Lung microvascular endothelial cell (primary cell): ENCODE measurements at regions not wholly inside any gene's neighbourhood (a gene's known extent, or its start where the extent isn't known, plus 50 kb on each side); places are given as distances from the start of the nearest gene placed in this dataset.

Source experiments
- DNase-seq, 2 donors: peaks; one replicate each; pipeline versions ENCODE4 v3.0.0 to v3.0.0-alpha.2; 2010; ENCODE audit warnings: low read depth in 2 of 2

DNA sequence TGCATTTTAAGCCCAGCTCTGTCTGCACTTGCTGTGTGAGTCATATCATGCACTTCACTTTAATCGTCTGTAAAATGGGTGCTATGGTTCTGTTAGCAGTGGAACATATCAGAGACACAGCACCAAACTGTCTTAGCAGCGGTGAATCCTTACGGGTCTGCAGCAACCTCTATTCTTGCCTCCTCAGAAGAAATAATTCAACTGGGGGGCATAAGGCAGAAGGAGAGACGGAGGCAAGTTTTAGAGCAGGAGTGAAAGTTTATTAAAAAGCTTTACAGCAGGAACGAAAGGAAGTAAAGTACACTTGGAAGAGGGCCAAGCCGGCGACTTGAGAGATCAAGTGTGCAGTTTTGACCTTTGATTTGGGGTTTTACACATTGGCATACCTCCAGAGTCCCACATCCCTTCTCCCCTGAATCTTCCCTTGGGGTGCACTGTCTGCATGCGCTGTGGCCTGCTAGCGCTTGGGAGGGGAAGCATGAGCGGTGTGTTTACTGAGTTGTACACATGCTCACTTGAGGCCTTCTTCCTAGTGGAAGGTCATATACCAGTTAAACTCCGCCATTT is 109.8 kb downstream of the DDX1 start:
- no peak for DNase-seq

DNA sequence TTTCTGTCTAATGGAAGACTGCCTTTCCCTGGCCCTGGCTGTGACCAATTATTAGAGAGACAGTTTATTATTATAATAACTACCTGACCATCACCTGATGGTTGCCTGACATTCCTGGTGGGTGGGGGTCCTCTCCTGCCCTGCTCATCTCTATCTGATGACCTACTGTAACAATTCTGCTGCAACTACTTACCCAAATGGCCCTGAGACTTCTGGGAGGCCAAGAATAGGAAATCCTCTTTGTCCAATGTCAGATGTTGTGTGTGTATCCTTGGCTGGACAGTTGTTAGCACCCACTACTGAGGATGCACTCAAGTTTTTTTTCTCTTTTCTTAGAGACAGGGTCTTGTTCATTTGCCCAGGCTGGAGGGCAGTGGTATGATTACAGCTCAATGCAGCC is 110.3 kb downstream of the DDX1 start:
- no peak for DNase-seq

DNA sequence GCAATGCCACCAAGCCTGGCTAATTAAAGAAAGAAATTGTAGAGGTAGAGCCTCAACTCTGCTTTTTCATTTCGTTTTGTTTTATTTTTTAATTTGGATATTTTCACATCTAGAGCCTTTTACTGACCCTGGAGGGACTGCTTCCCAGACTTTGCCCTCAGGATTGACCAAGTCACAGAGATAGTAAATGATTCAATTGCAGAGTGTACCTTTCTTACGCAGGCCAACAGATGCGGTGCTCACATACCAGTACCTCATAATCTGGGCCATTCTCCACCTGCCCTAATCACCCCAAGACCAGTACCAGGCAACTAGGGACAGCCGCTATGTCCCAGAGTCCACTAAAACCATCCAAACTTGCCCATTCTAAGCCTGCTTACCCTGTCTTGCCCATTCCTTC is 110.8 kb downstream of the DDX1 start:
- no peak for DNase-seq

DNA sequence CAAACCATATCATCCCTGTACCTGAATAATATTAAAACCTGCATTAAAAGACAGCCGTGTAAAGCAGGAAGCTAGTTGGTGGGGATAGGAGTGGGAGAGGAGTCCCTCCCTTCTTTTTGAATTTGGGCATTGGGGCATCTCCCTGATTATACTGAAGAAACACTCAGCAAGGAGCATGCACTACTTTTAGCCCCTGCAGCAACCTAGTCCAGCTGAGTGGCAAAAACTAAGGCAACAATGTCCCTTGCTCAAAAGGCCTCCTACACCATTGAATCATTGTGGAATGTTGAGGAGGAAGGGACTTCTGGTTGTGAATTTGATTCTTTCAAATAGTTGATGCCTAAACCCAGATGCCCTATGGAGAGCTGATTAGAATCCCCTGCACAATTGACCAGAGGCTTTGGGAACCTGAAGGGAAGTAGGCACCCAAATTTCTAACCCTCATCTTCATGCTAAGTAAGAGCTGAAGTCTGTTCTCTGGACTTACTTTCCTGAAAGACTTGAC is 111.7 kb downstream of the DDX1 start:
- DNase-seq = no peak

DNA sequence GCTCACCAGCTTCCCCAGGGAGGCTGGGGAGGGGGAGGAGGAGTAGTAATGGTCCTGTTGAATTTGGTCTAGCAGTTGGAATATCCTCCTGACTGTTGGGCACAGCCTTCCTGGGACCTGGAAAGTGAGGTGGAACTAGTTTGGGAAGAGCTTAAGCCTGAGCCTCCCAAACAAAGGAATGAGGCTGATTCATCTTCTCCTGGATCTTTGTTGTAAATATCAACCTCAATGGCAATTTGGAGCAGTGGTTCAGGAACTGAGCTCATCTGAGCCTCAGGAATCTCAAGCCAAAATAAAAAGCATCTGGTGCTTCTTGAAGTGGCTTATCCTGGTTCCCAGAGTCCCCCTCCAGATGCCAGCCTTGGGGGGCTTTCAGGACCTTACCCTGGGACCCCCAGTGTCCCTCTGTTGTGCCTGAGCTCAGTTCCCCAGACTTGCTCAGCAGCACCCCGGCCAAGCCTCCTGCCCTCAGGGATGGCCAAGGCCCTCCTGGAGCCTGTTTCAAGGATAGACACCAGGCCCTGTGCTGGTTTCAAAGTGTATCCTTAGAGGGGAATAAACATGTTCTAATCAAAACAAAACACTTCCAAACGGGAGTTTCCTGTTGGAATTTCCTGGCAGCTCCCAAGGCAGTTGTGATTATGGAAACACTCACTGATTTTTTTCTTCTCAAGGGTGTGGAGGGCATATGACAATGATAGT is 112.6 kb downstream of the DDX1 start:
- DNase-seq = peak; percentile 42 to 76

DNA sequence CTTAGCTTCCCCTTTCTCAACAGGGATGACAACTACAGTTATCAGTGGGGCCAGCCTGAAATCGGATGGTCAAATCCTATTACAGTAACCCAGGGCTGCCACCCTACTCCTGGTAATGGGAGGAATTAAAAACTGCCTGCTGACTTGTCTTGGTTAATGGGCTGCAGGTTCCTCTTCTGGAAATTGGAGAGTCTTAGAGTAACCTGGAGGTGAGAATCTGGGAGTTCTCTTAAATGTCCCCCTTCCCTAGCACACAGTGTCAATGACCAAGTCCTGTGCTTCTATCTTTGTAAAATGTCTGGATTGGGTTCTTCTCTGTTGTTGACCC is 113.1 kb downstream of the DDX1 start:
- DNase-seq = no peak

DNA sequence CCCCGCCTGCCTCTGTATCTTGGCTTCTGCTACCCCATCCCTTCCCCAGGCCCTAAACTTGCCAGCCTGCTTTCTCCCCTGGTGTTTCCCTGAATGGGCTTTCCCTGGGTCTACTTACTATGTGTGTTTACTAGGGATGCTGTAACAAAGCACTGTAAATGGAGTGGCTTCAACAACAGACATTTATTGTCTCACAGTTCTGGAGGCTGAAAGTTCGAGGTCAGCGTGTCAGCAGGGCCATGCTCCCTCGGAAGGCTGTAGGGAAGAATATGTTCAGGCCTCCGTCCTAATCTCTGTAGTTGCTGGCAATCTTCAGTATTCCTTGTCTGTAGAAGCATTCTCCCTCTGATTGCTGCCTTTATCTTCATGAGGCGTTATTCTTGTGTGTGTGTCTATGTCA is 113.6 kb downstream of the DDX1 start:
- DNase-seq = no peak

DNA sequence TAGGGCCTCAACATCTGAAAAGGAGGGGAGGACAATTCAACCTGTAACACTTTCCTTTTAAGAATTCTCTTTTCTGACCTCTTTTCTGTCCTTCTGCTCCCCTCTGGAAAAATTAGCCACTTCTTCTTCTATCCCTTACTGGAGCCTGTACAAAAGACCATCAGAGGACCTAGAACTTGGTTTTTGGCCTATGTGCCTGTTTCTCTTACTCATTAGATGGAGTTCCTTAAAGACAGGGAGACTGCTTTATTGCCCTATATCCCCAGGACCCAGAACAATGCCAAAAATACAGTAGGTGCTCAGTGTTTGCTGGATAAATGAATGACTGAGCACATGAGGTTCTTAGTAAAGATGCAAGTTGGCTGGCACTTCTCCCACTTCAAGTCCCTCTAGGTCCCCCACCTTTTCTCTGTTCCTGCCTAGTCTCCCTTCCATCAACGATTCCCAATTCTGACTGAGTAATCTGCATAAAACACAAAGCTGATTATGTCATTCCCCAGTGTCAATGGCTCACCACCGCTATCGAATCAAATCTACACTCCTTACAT is 114.2 kb downstream of the DDX1 start:
- DNase-seq = no peak

DNA sequence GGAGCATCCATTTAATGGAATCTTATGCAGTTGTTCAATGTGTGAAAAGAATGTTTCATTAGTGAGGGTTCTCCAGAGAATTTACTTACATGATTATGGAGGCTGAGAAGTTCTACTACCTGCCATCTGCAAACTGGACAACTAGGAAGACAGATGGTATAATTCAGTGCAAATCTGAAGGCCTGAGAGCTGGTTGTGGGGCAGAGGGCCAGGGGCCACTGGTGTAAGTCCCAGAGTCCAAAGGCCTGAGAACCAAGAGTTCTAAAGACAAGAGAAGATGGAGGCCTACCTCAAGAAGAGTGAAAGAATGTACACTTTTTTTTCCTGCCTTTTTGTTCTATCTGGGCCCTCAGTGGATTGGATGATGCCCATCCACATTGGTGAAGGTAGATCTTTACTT is 114.8 kb downstream of the DDX1 start:
- no peak for DNase-seq

DNA sequence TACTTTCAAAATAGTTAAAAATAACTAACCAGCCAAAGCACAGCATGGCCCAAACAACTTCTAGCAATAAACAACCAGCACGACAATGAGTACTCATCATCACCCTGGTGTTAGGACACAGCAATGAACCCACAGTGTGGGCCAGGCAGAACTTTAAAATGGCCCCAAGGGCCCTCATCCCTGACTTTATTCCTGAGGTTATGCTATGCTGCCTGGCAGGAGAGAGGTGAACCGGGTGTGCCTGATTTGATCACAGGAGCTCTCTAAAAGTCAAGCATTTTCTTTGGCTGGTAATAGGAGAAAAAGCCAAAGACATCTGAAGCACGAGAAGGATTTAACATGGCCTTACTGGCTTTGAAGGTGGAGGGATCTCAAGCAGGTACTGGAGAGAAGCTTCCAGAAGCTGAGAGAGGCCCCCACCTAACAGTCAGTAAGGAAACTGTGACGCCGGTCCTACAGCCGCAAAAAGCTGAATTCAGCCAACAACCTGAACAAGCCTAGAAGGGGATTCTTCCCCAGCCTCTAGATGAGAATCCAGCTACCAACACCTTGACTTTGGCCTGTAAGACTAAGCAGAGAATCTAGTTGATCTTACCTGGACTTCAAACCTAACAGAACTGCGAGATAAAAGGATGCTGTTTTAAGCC is 115.4 kb downstream of the DDX1 start:
- no peak for DNase-seq

- DNase-seq = no peak
These were observed 116.5 kb downstream of the DDX1 start for GRCh38 chr2:15708161-15708560.

GRCh38 chr2:15708865-15709820 is 117.5 kb downstream of the DDX1 start:
- peak; percentile 75 to 95 for DNase-seq

GRCh38 chr2:15711126-15711860 is 119.6 kb downstream of the DDX1 start:
- DNase-seq = no peak

- DNase-seq = no peak
These were observed 121.1 kb downstream of the DDX1 start for GRCh38 chr2:15712551-15713342.

DNA sequence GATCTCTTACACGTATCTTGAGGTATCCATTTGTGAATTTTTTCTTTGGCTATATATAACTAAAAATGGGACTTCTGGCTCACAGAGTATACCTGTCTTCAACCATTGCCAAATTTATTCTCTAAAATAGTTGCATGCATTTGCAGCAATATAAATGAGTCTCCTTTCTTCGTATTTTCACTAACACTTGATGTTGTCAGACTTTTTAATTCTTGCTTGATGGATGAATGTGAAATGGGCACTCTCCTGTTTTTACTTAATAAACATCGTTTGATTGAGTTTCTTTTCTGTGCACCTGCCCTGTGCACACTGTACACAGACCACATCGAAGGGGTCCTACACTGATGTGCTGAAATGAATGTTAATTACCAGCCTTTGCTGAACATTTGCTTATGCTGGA is 121.8 kb downstream of the DDX1 start:
- DNase-seq = no peak

GRCh38 chr2:15714002-15714401 is 122.3 kb downstream of the DDX1 start:
- no peak for DNase-seq

GRCh38 chr2:15714609-15715008 is 122.9 kb downstream of the DDX1 start:
- no peak for DNase-seq

GRCh38 chr2:15715596-15715995 is 123.9 kb downstream of the DDX1 start:
- no peak for DNase-seq

- DNase-seq = no peak
These were observed 126.7 kb downstream of the DDX1 start for GRCh38 chr2:15718103-15718943.
